MCF 10A (cell line): ENCODE measurements at regions not wholly inside any gene's neighbourhood (a gene's known extent, or its start where the extent isn't known, plus 50 kb on each side); places are given as distances from the start of the nearest gene placed in this dataset.
"Not testable (repeated sequence)": the region's sequence is repeated elsewhere in the genome, so short reads cannot be mapped to it uniquely, and the experiment has no call there.

Experiments used
- BruUV-seq: library from RNA; stranded (reverse); fragments of 400-500 nt; replicated peaks from 2 replicates; lab custom pipeline; 2021; lab: Mats Ljungman, UMichigan
- CTCF ChIA-PET: fragments of 300-600 bp; sonication (Branson Sonifier 250); formaldehyde crosslinking; extraction: SDS; loops from one replicate; lab custom pipeline; 2021; ENCODE audit warnings: antibody characterized with exemption, inconsistent platforms; lab: Yijun Ruan, JAX
- POLR2A ChIA-PET: fragments of 300-600, 350-650 bp; sonication (Branson Sonifier 250); formaldehyde crosslinking; extraction: SDS; loops from one replicate; lab custom pipeline; 2020; ENCODE audit warnings: antibody characterized with exemption, inconsistent platforms; lab: Yijun Ruan, JAX
- DNase-seq: peaks from one replicate; pipeline ENCODE4 v3.0.0-alpha.2; 2018; ENCODE audit not compliant: unreplicated experiment
- H3K27ac Mint-ChIP-seq: one replicate; pipeline ENCODE4 v1.8.0; 2022; ENCODE audit warnings: mild to moderate bottlenecking, low read depth, mixed read lengths; ENCODE audit not compliant: unreplicated experiment
- H3K27me3 Mint-ChIP-seq: one replicate; pipeline ENCODE4 v1.8.0; 2022; ENCODE audit warnings: mixed read lengths; ENCODE audit not compliant: insufficient read depth, unreplicated experiment
- H3K36me3 Mint-ChIP-seq: one replicate; pipeline ENCODE4 v1.8.0; 2022; ENCODE audit warnings: mild to moderate bottlenecking, moderate library complexity, mixed read lengths; ENCODE audit not compliant: insufficient read depth, unreplicated experiment
- H3K4me1 Mint-ChIP-seq: one replicate; pipeline ENCODE4 v1.8.0; 2022; ENCODE audit warnings: mixed read lengths; ENCODE audit not compliant: insufficient read depth, unreplicated experiment
- H3K4me3 Mint-ChIP-seq: one replicate; pipeline ENCODE4 v1.8.0; 2022; ENCODE audit warnings: mild to moderate bottlenecking, moderate library complexity, mixed read lengths; ENCODE audit not compliant: unreplicated experiment
- H3K9me3 Mint-ChIP-seq: one replicate; pipeline ENCODE4 v1.8.0; 2022; ENCODE audit warnings: mixed read lengths; ENCODE audit not compliant: unreplicated experiment
- CTCF ChIP-seq: fragments of 200-600 bp; IDR thresholded peaks from one replicate; pipeline ENCODE4 v1.8.0; 2022; ENCODE audit warnings: antibody characterized with exemption, mild to moderate bottlenecking; ENCODE audit not compliant: unreplicated experiment
- intact Hi-C: fragments of 100-400 bp; cut with micrococcal nuclease; formaldehyde crosslinking; loops from 2 replicates; pipeline ENCODE4 v1.14.1; 2022

- no peaks in the 10 kb centered on the region for H3K36me3 Mint-ChIP-seq
- no peaks in the 10 kb centered on the region for H3K27me3 Mint-ChIP-seq
- BruUV-seq = no TSS peak
Observed at GRCh38 chr21:34284666-34285065, 79.1 kb upstream of the KCNE2 start.

GRCh38 chr21:34288042-34288441 is 75.8 kb upstream of the KCNE2 start:
- POLR2A ChIA-PET, H3K36me3 Mint-ChIP-seq, H3K4me1 Mint-ChIP-seq, H3K27ac Mint-ChIP-seq, intact Hi-C loops, H3K27me3 Mint-ChIP-seq, CTCF ChIA-PET, BruUV-seq, DNase-seq, H3K4me3 Mint-ChIP-seq: not testable (repeated sequence)
- peaks cover 21% of the 10 kb centered on the region for H3K9me3 Mint-ChIP-seq

More at GRCh38 chr21:34284666-34285065, 79.1 kb upstream of the KCNE2 start:
- intact Hi-C loops = no loop called here
- CTCF ChIA-PET = no interaction called here
- Mint-ChIP-seq H3K4me3 (no peak overlapping the region), H3K27ac (no peak overlapping the region), H3K9me3 (peaks cover 11% of the 10 kb centered on the region), H3K4me1 (peaks cover 11% of the 10 kb centered on the region)
- POLR2A ChIA-PET = no interaction called here
- DNase-seq = no peak
- no peak for TF ChIP-seq CTCF

GRCh38 chr21:34289856-34290255 is 74.0 kb upstream of the KCNE2 start:
- POLR2A ChIA-PET = interaction anchor here (0.7 kb wide), 1 partner anchor 681 kb away, joined by 3 read pairs; no protein-coding TSS in a partner anchor
- H3K4me1 Mint-ChIP-seq = no peaks in the 10 kb centered on the region

GRCh38 chr21:34296878-34297277 is 66.9 kb upstream of the KCNE2 start:
- TF ChIP-seq CTCF = no peak
- Mint-ChIP-seq H3K4me1 (no peaks in the 10 kb centered on the region), H3K4me3 (no peak overlapping the region), H3K36me3 (no peaks in the 10 kb centered on the region), H3K27me3 (peaks cover 15% of the 10 kb centered on the region), H3K9me3 (peaks cover 14% of the 10 kb centered on the region), H3K27ac (no peak overlapping the region)
- no peak for DNase-seq
- CTCF ChIA-PET = no interaction called here
- POLR2A ChIA-PET = no interaction called here
- intact Hi-C loops = no loop called here
- no TSS peak for BruUV-seq

More at GRCh38 chr21:34289856-34290255, 74.0 kb upstream of the KCNE2 start:
- intact Hi-C loops = no loop called here
- CTCF ChIA-PET = interaction anchor here (1.0 kb wide), 1 partner anchor 12 kb away, joined by 4 read pairs; no protein-coding TSS in a partner anchor
- no peak for TF ChIP-seq CTCF
- H3K36me3 Mint-ChIP-seq = peaks cover 6% of the 10 kb centered on the region
- no peak overlapping the region for H3K27ac Mint-ChIP-seq
- H3K27me3 Mint-ChIP-seq = no peaks in the 10 kb centered on the region
- BruUV-seq = no TSS peak
- peaks cover 25% of the 10 kb centered on the region for H3K9me3 Mint-ChIP-seq
- H3K4me3 Mint-ChIP-seq = no peak overlapping the region
- DNase-seq = no peak
